Neural progenitor cell (in vitro differentiated cells): ENCODE measurements at regions not wholly inside any gene's neighbourhood (a gene's known extent, or its start where the extent isn't known, plus 50 kb on each side); places are given as distances from the start of the nearest gene placed in this dataset.

ENCODE experiments used
- DNase-seq: peaks from one replicate; pipeline ENCODE4 v3.0.0-alpha.2; 2016; ENCODE audit warnings: low spot score
- H2AFZ ChIP-seq: fragments of 200-600 bp; sonication (generic); replicated peaks from 2 replicates; pipeline ENCODE4 v1.6.1; 2016; ENCODE audit warnings: antibody characterized with exemption
- H3F3A ChIP-seq: fragments of 200-600 bp; sonication (generic); 2 replicates; pipeline ENCODE4 v1.6.1; 2016; ENCODE audit warnings: antibody characterized with exemption, low read depth
- H3K27ac ChIP-seq: fragments of 200-600 bp; sonication (generic); 2 replicates; pipeline ENCODE4 v1.5.1; 2016; ENCODE audit warnings: mild to moderate bottlenecking
- H3K27me3 ChIP-seq: fragments of 200-600 bp; sonication (generic); 2 replicates; pipeline ENCODE4 v1.6.1; 2016; ENCODE audit warnings: mild to moderate bottlenecking, moderate library complexity
- H3K36me3 ChIP-seq: fragments of 200-600 bp; sonication (generic); 2 replicates; pipeline ENCODE4 v1.5.1; 2016
- H3K4me1 ChIP-seq: fragments of 200-600 bp; sonication (generic); 2 replicates; pipeline ENCODE4 v1.6.1; 2016; ENCODE audit warnings: mixed run types
- H3K4me2 ChIP-seq: fragments of 200-600 bp; sonication (generic); 2 replicates; pipeline ENCODE4 v1.6.1; 2016
- H3K4me3 ChIP-seq: fragments of 200-600 bp; sonication (generic); 2 replicates; pipeline ENCODE4 v1.5.1; 2016
- H3K79me2 ChIP-seq: fragments of 200-600 bp; sonication (generic); 2 replicates; pipeline ENCODE4 v1.6.1; 2016; ENCODE audit warnings: low read depth
- H3K9ac ChIP-seq: fragments of 200-600 bp; sonication (generic); 2 replicates; pipeline ENCODE4 v1.6.1; 2016
- H3K9me3 ChIP-seq: fragments of 200-600 bp; sonication (generic); 2 replicates; pipeline ENCODE4 v1.5.1; 2016; ENCODE audit warnings: low read depth
- H4K20me1 ChIP-seq: fragments of 200-600 bp; sonication (generic); 2 replicates; pipeline ENCODE4 v1.6.1; 2016; ENCODE audit warnings: low read depth
- H3K27ac Mint-ChIP-seq: 3 replicates; pipeline ENCODE4 v1.8.0; 2021; ENCODE audit warnings: mixed read lengths
- H3K27me3 Mint-ChIP-seq: 2 replicates; pipeline ENCODE4 v1.8.0; 2022; ENCODE audit warnings: low read depth, mild to moderate bottlenecking, inconsistent platforms, moderate library complexity, mixed read lengths; ENCODE audit not compliant: insufficient read depth
- H3K36me3 Mint-ChIP-seq: 3 replicates; pipeline ENCODE4 v1.8.0; 2021; ENCODE audit warnings: mixed read lengths
- H3K4me1 Mint-ChIP-seq: 3 replicates; pipeline ENCODE4 v1.8.0; 2021; ENCODE audit warnings: mixed read lengths
- H3K4me3 Mint-ChIP-seq: 3 replicates; pipeline ENCODE4 v1.8.0; 2021; ENCODE audit warnings: mild to moderate bottlenecking, moderate library complexity, mixed read lengths
- H3K9me3 Mint-ChIP-seq: 3 replicates; pipeline ENCODE4 v1.8.0; 2020; ENCODE audit warnings: mixed read lengths
- CTCF ChIP-seq: fragments of 200-600 bp; sonication (generic); IDR thresholded peaks from 2 replicates; pipeline ENCODE4 v1.5.1; 2017; ENCODE audit warnings: antibody characterized with exemption, mild to moderate bottlenecking
- EZH2 ChIP-seq: fragments of 200-600 bp; sonication (generic); IDR thresholded peaks from 2 replicates; pipeline ENCODE4 v1.6.1; 2017; ENCODE audit warnings: antibody characterized with exemption, mild to moderate bottlenecking, moderate library complexity
- EZH2phosphoT487 ChIP-seq: fragments of 200-600 bp; sonication (generic); IDR thresholded peaks from 2 replicates; pipeline ENCODE4 v1.6.1; 2017; ENCODE audit warnings: antibody characterized with exemption

- TF ChIP-seq CTCF, result no peak
- no peak for TF ChIP-seq EZH2phosphoT487
- no peak for TF ChIP-seq EZH2
- H3K9me3 ChIP-seq, result no peaks in the 10 kb centered on the region
- H3K36me3 ChIP-seq, result no peaks in the 10 kb centered on the region
- Mint-ChIP-seq H3K4me3 (no peak overlapping the region), H3K27me3 (peaks cover 3% of the 10 kb centered on the region), H3K9me3 (peaks cover 4% of the 10 kb centered on the region), H3K36me3 (no peaks in the 10 kb centered on the region), H3K4me1 (no peaks in the 10 kb centered on the region), H3K27ac (no peak overlapping the region)
- H3K79me2 ChIP-seq, result no peaks in the 10 kb centered on the region
- H3F3A ChIP-seq, result no peaks in the 10 kb centered on the region
- peaks cover 8% of the 10 kb centered on the region for H3K4me1 ChIP-seq
- H2AFZ ChIP-seq, result no peak overlapping the region
- no peaks in the 10 kb centered on the region for H4K20me1 ChIP-seq
- no peak for DNase-seq
- no peaks in the 10 kb centered on the region for H3K27me3 ChIP-seq
- H3K4me2 ChIP-seq, result no peak overlapping the region
- no peak overlapping the region for H3K27ac ChIP-seq
- H3K9ac ChIP-seq, result no peak overlapping the region
- no peak overlapping the region for H3K4me3 ChIP-seq
Measured at GRCh38 chr3:17931131-17931530, 188.7 kb upstream of the TBC1D5 start.

- Histone ChIP-seq H3K4me1 (peaks cover 5% of the 10 kb centered on the region), H3K4me2 (no peak overlapping the region)
- peaks cover 4% of the 10 kb centered on the region for H3K9me3 Mint-ChIP-seq
Measured at GRCh38 chr3:17928502-17929145, 186.2 kb upstream of the TBC1D5 start.

GRCh38 chr3:17927036-17927435 is 184.6 kb upstream of the TBC1D5 start:
- H3K4me3 ChIP-seq, result no peak overlapping the region
- no peak overlapping the region for H3K27ac ChIP-seq
- H3K36me3 ChIP-seq, result no peaks in the 10 kb centered on the region
- H3K79me2 ChIP-seq, result no peaks in the 10 kb centered on the region
- Mint-ChIP-seq H3K27me3 (no peaks in the 10 kb centered on the region), H3K9me3 (peaks cover 4% of the 10 kb centered on the region), H3K27ac (no peak overlapping the region), H3K4me1 (no peaks in the 10 kb centered on the region), H3K4me3 (no peak overlapping the region), H3K36me3 (no peaks in the 10 kb centered on the region)
- DNase-seq, result no peak
- no peak overlapping the region for H3K4me2 ChIP-seq
- no peak overlapping the region for H2AFZ ChIP-seq
- no peaks in the 10 kb centered on the region for H3F3A ChIP-seq
- H4K20me1 ChIP-seq, result no peaks in the 10 kb centered on the region
- H3K9ac ChIP-seq, result no peak overlapping the region
- no peaks in the 10 kb centered on the region for H3K27me3 ChIP-seq
- no peaks in the 10 kb centered on the region for H3K9me3 ChIP-seq
- no peak for TF ChIP-seq EZH2
- TF ChIP-seq CTCF, result no peak
- no peak for TF ChIP-seq EZH2phosphoT487
- H3K4me1 ChIP-seq, result no peaks in the 10 kb centered on the region

More at GRCh38 chr3:17928502-17929145, 186.2 kb upstream of the TBC1D5 start:
- Mint-ChIP-seq H3K4me1 (no peaks in the 10 kb centered on the region), H3K27me3 (no peaks in the 10 kb centered on the region), H3K4me3 (no peak overlapping the region), H3K27ac (no peak overlapping the region), H3K36me3 (no peaks in the 10 kb centered on the region)
- Histone ChIP-seq H3K36me3 (no peaks in the 10 kb centered on the region), H3K79me2 (no peaks in the 10 kb centered on the region), H4K20me1 (no peaks in the 10 kb centered on the region), H3K9me3 (no peaks in the 10 kb centered on the region), H3K4me3 (no peak overlapping the region), H3K9ac (no peak overlapping the region), H3K27ac (no peak overlapping the region), H3K27me3 (no peaks in the 10 kb centered on the region), H2AFZ (no peak overlapping the region), H3F3A (no peaks in the 10 kb centered on the region)
- TF ChIP-seq EZH2, result no peak
- TF ChIP-seq EZH2phosphoT487, result no peak
- TF ChIP-seq CTCF, result no peak
- no peak for DNase-seq
